Cardiac muscle cell (in vitro differentiated cells and primary cell): ENCODE measurements at regions not wholly inside any gene's neighbourhood (a gene's known extent, or its start where the extent isn't known, plus 50 kb on each side); places are given as distances from the start of the nearest gene placed in this dataset.

Source experiments
- DNase-seq, 2 donors: peaks; one replicate each; pipeline versions ENCODE4 v3.0.0 to v3.0.0-alpha.2; 2010 to 2017; ENCODE audit warnings: low read depth in 1 of 2, low spot score in 1 of 2
- H3K27ac ChIP-seq: fragments of 200-600 bp; sonication (generic); 2 replicates; pipeline ENCODE4 v1.5.1; 2016
- H3K27me3 ChIP-seq: fragments of 200-600 bp; sonication (generic); 2 replicates; pipeline ENCODE4 v1.6.0; 2016; ENCODE audit warnings: control low read depth
- H3K36me3 ChIP-seq: fragments of 200-600 bp; sonication (generic); 2 replicates; pipeline ENCODE4 v1.5.1; 2016; ENCODE audit warnings: control low read depth
- H3K4me1 ChIP-seq: fragments of 200-600 bp; sonication (generic); 2 replicates; pipeline ENCODE4 v1.8.1; 2017; ENCODE audit warnings: low read depth, mild to moderate bottlenecking, mixed run types
- H3K4me3 ChIP-seq: fragments of 200-600 bp; sonication (generic); 2 replicates; pipeline ENCODE4 v1.5.1; 2016; ENCODE audit warnings: mild to moderate bottlenecking
- H3K9me3 ChIP-seq: fragments of 200-600 bp; sonication (generic); 2 replicates; pipeline ENCODE4 v1.5.1; 2017; ENCODE audit warnings: low read depth, mild to moderate bottlenecking, control low read depth
- TF ChIP-seq, protein P1 (sequence below): IDR thresholded peaks from 2 replicates; pipeline ENCODE4 v1.5.1; 2012; ENCODE audit warnings: low read depth, mild to moderate bottlenecking, low read length

DNA sequence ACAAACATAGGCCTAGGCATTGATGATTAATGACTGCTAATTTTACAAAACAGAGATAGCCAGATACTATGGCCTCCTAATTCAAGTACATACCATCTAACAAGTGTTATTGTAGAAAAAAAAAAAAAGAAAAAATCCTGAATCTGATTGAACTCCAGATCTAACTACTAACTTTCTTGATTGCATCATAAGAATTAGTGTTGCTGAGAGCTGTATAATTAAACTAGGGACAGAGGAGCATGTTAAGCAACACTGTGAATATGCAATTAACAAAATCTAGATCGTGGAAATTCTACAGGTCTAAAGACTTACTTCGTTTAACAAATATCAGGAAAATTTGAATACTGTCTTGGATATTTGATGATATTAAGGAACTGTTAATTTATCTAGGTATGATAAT lies 208.3 kb upstream of the ZNF608 start:
- no peaks in the 10 kb centered on the region for H3K4me1 ChIP-seq
- no peaks in the 10 kb centered on the region for H3K27me3 ChIP-seq
- no peak for DNase-seq
- no peaks in the 10 kb centered on the region for H3K9me3 ChIP-seq
- H3K4me3 ChIP-seq, result no peak overlapping the region
- TF ChIP-seq, protein P1, sequence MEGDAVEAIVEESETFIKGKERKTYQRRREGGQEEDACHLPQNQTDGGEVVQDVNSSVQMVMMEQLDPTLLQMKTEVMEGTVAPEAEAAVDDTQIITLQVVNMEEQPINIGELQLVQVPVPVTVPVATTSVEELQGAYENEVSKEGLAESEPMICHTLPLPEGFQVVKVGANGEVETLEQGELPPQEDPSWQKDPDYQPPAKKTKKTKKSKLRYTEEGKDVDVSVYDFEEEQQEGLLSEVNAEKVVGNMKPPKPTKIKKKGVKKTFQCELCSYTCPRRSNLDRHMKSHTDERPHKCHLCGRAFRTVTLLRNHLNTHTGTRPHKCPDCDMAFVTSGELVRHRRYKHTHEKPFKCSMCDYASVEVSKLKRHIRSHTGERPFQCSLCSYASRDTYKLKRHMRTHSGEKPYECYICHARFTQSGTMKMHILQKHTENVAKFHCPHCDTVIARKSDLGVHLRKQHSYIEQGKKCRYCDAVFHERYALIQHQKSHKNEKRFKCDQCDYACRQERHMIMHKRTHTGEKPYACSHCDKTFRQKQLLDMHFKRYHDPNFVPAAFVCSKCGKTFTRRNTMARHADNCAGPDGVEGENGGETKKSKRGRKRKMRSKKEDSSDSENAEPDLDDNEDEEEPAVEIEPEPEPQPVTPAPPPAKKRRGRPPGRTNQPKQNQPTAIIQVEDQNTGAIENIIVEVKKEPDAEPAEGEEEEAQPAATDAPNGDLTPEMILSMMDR, result no peak
- H3K27ac ChIP-seq, result no peak overlapping the region
- no peaks in the 10 kb centered on the region for H3K36me3 ChIP-seq

DNA sequence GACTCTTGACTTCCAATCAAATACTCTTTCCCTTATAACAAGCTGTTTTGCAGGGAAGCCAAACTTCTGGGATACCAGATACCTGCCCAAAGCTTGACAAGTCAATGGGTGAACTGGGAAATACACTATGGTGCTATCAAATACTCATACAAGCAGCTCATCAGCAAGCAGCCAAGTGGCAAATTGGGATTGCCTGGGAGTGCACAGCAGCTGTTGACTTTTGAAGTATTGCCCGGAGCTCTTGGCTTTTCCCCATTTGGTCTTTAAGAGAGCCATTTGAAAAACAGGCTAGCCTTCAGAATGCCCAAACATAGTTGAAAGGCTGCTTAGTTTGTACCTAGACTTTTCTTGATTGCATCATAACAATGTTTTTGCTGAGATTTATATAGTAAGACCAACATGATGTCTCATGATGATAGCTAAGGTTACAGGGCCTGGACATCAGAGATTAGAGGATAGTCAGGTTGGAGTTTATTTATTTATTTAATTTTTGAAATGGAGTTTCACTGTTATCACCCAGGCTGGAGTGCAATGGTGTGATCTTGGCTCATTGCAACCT lies 210.1 kb upstream of the ZNF608 start:
- H3K4me3 ChIP-seq, result no peak overlapping the region
- H3K36me3 ChIP-seq, result no peaks in the 10 kb centered on the region
- H3K27me3 ChIP-seq, result no peaks in the 10 kb centered on the region
- DNase-seq, result no peak
- TF ChIP-seq, protein P1, result no peak
- no peaks in the 10 kb centered on the region for H3K4me1 ChIP-seq
- no peaks in the 10 kb centered on the region for H3K9me3 ChIP-seq
- no peak overlapping the region for H3K27ac ChIP-seq

DNA sequence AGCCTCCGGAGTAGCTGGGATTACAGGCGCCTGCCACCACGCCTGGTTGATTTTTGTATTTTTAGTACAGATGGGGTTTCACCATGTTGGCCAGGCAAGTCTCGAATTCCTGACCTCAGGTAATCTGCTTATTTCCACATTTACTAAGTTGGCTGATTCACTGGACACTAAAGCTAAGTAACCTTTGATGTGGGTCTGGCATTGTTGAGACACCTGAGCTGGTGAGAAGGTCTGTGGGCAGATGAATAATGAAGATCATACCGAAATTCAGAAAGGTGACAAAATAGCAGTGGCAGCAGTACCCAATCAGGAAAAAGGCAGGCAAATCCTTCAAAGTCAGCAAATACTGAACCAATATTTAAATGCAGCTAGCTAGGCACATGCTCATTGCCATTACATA lies 210.6 kb upstream of the ZNF608 start:
- DNase-seq, result no peak
- Histone ChIP-seq H3K27ac (no peak overlapping the region), H3K4me1 (no peaks in the 10 kb centered on the region), H3K4me3 (no peak overlapping the region), H3K36me3 (no peaks in the 10 kb centered on the region), H3K27me3 (no peaks in the 10 kb centered on the region), H3K9me3 (no peaks in the 10 kb centered on the region)
- TF ChIP-seq, protein P1, result no peak

DNA sequence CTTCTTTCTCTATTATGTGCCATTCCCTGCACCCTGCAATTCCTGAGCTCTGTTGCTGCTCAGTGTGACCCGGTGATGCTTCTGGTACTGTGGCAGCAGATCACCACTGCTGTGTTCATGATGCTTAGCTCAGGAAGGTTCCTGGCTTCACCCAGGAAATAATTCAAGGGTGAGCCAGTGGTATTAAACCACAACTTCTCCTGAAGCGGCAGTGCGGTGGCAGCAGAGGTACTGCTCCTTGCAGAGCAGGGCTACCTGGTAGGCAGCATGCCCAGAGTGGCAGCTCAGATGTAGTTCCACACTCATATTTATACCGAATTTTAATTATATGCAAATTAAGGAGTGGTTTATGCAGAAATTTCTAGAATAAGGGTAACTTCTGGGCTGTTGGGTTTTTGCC lies 213.8 kb upstream of the ZNF608 start:
- DNase-seq, result no peak
- TF ChIP-seq, protein P1, result no peak
- no peaks in the 10 kb centered on the region for H3K36me3 ChIP-seq
- H3K27me3 ChIP-seq, result no peaks in the 10 kb centered on the region
- H3K4me1 ChIP-seq, result peaks cover 6% of the 10 kb centered on the region
- no peak overlapping the region for H3K27ac ChIP-seq
- H3K4me3 ChIP-seq, result no peak overlapping the region
- no peaks in the 10 kb centered on the region for H3K9me3 ChIP-seq

DNA sequence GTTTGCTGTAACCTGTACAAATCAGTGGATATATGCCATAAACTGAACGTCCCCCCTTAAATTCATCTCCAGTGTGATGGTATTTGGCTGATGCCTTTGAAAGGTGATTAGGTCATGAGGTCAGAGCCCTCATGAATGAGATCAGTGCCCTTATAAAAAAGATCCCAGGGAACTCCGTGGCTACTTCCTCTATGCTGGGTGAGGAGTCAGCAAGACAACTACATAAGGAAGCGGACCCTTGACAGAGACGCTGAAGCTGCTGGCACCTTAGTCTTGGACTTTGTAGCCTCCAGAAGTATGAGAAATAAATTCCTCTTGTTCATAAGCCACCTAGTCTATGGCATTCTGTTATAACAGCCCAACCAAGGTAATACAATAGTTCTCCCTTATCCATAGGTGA lies 215.1 kb upstream of the ZNF608 start:
- Histone ChIP-seq H3K27ac (no peak overlapping the region), H3K9me3 (no peaks in the 10 kb centered on the region), H3K4me1 (peaks cover 6% of the 10 kb centered on the region), H3K27me3 (no peaks in the 10 kb centered on the region), H3K36me3 (no peaks in the 10 kb centered on the region), H3K4me3 (no peak overlapping the region)
- DNase-seq, result no peak
- TF ChIP-seq, protein P1, result no peak

DNA sequence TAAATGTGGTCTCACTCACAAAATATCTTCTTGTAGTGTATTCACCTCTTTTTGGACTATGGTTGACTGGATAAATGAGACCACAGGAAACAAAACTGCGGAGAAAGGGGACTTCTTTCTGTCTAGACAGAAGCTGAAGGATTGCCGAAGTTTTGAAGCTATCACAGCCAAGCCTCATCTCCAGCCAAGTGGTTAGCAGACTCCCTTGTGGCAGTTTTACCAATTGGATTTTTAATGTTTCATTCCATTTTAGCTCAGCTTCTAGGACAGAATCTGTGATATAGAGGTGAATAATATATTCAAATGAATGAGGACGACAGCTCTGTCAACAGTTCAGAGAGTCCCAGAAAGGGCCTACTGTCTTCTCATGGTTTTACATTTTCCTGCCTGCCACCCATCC lies 215.7 kb upstream of the ZNF608 start:
- no peak overlapping the region for H3K27ac ChIP-seq
- H3K4me3 ChIP-seq, result no peak overlapping the region
- peaks cover 6% of the 10 kb centered on the region for H3K4me1 ChIP-seq
- no peak for DNase-seq
- H3K27me3 ChIP-seq, result no peaks in the 10 kb centered on the region
- no peaks in the 10 kb centered on the region for H3K9me3 ChIP-seq
- TF ChIP-seq, protein P1, result no peak
- H3K36me3 ChIP-seq, result no peaks in the 10 kb centered on the region
